ENCODE measurements at regions not wholly inside any gene's neighbourhood (a gene's known extent, or its start where the extent isn't known, plus 50 kb on each side); places are given as distances from the start of the nearest gene placed in this dataset.

- DNase-seq (ENCODE audit: low spot score), result no peak
Measured at GRCh38 chr5:142508591-142508990, 177.3 kb downstream of the FGF1 start.

DNA sequence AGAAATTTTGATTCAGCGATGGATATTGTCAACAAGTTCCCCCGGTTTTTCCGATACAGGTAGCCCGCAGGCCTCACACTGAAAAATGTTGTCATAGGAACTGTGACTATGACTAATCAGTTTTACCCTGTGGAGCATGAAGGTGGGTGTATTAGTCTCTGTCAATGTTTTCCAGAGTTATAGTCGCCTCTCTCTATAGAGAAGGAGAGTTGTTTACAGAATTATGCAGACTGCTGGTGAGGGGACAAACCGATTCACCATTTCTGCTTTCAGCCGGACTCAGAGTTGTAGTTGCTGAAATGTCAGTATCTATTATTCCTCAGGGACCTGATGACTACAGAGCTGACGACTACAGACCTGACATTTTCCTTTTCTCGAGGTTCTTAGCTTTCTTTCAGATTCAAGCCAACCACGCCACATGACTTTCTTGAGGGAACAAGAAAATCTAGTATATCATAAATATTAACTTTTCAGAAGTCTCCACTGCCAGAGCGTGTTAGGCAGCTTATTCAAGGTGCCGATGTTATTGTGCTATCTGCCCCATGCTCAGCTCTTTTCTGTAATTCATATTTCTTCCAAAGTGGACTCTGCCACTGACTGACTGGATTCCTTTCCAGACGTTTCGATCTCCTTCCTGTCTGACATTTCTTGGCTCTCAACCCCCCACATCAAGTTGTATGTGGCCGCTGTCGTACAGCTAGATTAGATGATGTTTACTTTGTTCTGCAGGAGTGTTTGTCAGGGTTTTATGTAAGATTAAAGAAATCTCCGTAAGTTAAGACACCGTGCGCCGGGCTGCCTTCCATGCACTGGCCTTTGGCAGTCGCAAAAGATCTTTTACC, 178.1 kb downstream of the FGF1 start:
- DNase-seq (ENCODE audit: low spot score), result no peak

DNA sequence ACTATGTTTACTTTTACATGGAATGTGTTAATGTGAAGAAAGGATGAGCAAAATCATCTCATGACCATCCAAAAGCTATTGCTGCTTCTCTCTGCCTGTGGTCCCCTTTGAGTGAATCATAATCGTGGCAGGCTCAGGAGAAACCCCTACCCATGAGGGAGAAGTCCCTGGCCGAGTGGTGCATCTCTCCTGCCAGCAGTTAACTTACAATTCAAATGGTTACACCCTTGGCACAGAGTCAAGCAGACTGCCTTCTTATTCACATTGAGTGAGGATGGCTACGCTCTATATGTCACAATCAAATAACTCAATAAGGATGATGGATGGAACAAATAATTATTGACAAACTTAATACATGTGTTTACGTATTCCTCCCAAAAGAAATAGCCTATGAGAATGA, 179.1 kb downstream of the FGF1 start:
- no peak for DNase-seq (ENCODE audit: low spot score)

DNA sequence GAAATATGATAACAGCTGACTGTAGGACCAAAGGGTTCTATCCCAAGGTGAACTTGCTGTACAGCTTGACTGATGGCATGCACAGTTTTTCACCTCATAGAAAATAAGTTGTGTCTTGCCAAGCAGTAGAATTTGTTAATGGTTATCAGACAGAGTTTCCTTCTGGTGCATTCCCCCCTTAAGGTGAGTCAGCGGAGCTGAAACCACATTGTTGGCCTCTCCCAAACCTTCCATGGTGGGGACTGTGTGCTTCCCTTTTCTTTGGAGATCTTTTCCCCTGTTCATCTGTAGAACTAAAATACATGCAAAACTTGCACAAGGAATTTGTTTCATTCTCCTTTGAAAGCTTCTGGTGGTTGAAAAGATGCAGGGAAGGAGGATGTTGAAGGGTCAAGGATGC, 179.8 kb downstream of the FGF1 start:
- DNase-seq (ENCODE audit: low spot score), result peak; percentile 63

DNA sequence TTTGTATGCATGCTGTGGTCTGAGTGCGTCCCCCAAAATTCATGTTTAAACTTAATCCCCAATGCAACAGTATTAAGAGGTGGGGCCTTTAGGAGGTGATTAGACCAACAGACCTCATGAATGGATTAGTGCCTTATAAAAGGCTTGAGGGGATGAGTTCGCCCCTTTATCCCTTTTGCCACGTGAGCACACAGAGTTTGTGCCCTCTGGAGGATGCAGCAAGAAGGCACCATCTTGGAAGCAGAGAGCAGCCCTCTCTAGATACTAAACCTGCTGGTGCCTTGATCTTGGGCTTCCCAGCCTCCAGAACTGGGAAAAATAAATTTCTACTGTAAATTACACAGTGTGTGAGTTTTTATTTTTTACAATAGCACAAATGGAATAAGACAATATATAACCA, 177.1 kb upstream of the SPRY4 start:
- no peak for DNase-seq (ENCODE audit: low spot score)

DNA sequence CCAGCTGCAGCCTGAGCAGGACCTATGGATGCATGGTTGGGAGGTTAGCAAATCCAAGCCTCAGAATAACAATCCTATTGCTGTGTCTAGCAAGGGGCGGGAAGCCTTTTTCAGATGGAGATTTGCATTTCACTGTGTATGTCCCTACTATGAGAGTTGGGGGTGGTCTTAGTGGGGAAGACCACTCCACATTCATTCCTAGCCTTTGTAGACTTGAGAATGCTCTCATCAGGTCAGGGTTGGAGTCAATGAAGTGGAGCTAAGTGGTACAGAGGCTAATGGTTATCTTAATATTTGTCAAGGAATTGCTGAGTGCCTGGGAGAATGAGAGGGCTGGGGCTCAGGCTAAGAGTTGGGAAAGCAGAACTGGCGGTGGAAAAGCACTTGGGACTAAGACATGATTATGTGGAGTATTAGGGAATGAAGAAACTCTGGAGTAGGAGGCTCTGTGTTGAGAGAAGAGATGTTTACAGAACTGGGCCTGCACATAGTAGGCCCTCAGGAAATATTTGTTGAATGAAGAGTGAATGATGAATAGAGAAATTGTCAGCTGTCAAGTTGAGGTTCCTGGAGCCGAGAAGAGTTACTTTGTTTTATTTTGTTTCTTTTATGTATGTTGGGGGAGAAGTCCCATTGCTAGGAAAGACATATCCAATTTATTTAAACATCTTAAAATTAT, 175.5 kb upstream of the SPRY4 start:
- DNase-seq (ENCODE audit: low spot score), result no peak

DNA sequence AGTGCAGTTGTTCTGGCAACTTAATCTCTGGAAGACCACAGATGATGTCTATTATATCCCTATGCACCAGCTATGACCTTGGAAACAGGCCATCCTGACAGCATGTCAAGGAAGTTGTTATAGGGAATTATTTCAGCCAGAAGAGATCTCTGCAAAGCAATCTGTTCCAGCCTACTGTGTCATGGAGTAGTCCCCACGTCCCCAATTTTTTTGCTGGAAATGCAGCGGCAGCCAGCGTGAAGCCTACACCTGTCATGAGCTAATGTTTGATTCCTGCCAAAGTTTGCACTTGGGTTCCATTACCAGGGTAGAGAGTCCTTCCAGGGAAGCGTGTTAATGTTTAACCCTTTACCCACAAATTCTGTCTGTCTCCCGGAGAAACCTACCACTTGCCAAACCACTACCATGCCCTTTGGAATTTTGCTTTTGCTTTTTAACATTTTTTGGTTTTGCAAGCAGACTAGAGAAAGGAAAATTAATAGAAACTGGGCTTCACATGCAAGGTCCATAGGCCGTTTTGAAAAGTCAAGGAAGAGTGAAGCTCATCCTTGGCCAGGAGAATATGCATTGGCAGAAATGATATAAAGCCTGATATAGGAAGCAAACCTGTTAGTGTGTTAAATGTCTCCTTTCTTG, 174.9 kb upstream of the SPRY4 start:
- no peak for DNase-seq (ENCODE audit: low spot score)

DNA sequence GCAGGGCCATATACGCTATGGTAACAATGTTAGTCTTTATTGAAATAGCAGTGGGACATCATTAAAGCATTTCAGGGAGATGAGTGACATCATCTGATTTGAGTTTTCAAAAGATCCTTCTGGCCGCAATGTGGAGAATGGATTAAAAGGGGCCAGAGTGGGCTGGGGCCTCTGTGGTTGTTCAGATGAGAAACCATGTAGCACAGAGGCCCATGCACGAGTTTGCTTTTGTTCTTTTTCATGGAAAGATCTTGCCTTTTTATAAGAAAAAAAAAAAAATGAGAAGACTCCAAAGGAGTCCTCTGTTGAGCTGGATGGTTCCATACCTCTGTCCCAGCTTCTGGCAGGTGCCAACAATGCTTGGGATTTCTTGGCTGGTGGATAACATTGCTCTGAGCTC, 173.5 kb upstream of the SPRY4 start:
- DNase-seq (ENCODE audit: low spot score), result no peak

GRCh38 chr5:142495531-142495930, 170.7 kb upstream of the SPRY4 start:
- no peak for DNase-seq (ENCODE audit: low spot score)

DNA sequence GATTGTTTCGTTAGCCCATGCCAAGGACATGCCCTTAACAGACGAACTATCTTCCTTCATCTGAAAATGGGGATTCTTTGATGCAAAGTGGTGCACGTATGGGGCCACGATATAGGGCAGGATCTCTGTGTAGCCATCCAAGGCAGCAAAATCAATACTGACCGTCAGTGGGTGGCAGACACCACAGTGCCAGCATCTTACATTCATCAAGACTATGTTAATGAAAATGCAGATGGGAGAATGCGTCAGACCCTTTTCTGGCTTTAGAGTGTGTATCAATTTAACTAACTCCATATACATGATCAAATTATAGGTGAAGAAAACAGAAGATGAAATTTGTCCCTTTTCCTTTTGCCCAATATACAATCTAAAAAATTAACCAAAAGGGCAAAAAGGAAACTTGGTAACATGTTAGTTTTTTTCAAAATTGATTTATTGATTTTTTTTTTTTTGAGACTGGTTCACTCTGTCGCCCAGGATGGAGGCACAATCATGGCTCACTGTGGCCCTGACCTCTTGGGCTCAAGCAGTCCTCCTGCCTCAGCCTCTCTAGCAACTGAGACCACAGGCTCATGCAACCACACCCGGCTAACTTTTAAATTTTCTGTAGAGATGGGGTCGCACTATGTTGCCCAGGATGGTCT, 169.2 kb upstream of the SPRY4 start:
- DNase-seq (ENCODE audit: low spot score), result no peak

- DNase-seq (ENCODE audit: low spot score), result no peak
Measured at GRCh38 chr5:142492781-142493281, 168.0 kb upstream of the SPRY4 start.

DNA sequence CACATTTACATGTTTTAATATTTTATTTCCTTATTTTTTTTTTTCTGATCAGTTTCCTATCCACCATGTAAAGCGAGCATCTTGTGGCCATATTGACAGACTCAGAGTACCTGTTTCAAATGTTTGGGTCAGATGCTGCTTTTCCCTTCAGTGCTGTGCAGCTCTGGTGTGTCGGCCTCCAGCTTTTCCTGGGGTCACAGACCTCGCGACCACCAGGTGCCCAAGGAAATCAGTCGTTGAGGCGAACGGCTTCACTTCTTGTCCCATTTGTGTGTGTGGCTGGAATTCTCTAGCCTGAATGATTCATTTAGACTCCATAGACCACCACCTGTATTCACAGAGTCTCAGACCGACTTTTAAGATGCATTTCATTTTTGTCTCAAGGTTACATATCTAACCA, 166.9 kb upstream of the SPRY4 start:
- no peak for DNase-seq (ENCODE audit: low spot score)

DNA sequence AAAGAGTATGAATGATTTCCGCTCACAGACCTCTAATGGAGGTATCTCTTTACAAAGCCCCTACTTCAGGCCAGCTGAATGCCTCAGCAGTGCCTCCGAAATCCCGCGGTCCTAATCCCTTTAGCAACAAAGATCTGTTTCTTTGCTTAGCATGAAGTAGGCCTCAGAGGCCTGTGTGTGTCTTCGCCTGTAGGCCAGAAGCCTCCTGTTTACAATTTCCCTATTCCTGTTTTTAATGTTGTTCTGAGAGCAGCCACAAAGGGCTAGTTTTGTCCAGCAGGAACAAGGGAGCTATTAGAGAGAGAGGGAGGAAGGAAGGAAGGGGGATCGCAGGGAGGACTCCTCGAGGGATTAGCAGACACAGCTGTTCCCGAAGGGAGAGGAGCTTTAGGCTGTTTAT, 166.4 kb upstream of the SPRY4 start:
- no peak for DNase-seq (ENCODE audit: low spot score)

DNA sequence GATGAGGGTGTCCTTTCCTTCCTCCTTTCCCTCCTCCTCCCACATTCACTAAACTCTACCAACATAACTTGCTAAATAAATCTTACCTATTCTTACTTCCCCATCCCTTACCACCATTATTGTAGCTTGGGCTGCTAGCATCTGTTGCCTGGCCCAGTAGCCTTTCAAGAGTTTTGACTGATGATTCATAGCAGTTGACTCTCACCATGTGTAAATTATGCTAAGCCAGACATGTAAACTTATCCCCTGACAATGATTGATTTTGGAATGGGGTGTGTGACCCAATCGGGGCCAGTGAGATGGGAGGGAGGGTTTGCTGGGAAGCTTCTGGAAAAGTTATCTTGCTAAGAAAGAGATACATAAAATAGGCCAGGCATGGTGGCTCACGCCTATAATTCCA, 161.8 kb upstream of the SPRY4 start:
- DNase-seq (ENCODE audit: low spot score), result no peak

- DNase-seq (ENCODE audit: low spot score), result no peak
Measured at GRCh38 chr5:142486020-142486419, 161.2 kb upstream of the SPRY4 start.

DNA sequence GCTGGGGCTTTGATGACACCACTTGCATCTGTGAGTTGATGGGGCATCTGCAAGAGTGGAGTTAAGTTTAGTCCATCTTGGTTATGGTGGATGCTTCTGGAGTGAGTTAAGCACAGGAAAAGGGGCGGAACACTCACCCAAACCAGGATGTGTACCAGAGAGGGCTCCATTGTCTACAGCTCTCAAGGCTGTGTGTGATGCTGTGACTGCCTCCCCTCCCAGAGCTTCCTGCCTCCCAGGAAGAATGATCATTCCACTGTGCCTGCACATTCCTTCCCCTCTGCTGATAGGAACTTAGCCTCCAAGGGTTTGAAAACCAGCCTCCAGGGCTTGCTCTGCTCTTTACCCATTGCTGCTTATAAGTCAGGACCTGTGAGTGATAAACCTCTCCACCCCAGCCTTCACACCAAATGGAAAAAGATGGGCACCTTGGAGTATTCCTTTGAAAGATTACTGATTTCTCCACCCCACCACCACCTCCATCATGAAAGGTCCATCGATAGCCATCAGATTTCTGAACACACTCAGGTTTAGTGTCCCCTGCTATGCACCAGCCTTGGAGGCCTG, 160.1 kb upstream of the SPRY4 start:
- no peak for DNase-seq (ENCODE audit: low spot score)

GRCh38 chr5:142482207-142482606, 157.4 kb upstream of the SPRY4 start:
- no peak for DNase-seq (ENCODE audit: low spot score)

DNA sequence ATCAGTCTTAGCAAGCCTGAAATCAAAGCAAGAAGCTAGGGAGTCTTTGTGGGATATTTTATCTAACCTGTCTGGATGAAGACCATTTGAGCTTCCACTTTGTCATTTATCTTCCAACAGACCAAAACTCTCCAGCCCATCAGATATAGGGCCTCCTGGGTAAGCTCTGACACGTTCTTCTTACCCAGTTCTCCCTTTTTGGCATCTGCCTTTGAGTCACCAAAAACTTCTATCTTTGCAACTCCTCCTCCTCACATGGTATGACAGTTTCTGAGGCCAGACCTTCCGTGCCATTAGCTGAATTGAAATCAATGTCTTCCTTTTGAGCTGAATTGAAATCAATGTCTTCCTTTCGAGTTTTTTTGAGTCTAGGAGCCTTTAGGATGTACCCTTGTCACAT, 156.6 kb upstream of the SPRY4 start:
- no peak for DNase-seq (ENCODE audit: low spot score)

- no peak for DNase-seq (ENCODE audit: low spot score)
Measured at GRCh38 chr5:142479854-142480519, 155.2 kb upstream of the SPRY4 start.

DNA sequence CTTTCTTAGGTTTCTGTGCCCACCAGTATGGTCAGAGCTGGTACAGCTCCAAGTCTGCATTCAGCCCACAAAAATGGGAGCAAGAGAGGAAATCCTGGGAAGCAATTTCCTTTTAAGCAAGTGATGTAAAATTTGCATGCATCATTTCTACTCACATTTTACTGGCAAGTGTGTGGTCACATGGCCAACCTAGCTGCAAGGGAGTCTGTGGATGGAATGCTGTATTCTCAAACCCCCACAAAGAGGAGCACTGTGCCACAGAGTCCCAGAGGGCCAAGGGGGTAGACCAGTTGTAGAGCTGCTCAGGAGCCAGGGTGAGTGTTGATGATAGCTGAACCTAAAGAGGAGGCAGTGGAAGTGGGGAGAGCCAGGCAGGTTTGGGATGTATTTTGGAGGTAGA, 154.3 kb upstream of the SPRY4 start:
- no peak for DNase-seq (ENCODE audit: low spot score)

- DNase-seq (ENCODE audit: low spot score), result no peak
Measured at GRCh38 chr5:142478113-142478512, 153.3 kb upstream of the SPRY4 start.
